Fibroblast of skin of scalp (primary cell): ENCODE measurements at regions not wholly inside any gene's neighbourhood (a gene's known extent, or its start where the extent isn't known, plus 50 kb on each side); places are given as distances from the start of the nearest gene placed in this dataset.

Source experiments
- DNase-seq: peaks from one replicate; pipeline ENCODE4 v3.0.0-alpha.2; 2013

- DNase-seq = peak; percentile 46
These were observed 101.9 kb downstream of the GAS2L3 start for GRCh38 chr12:100675432-100675831.

GRCh38 chr12:100681074-100681473, 107.6 kb downstream of the GAS2L3 start:
- DNase-seq = no peak

GRCh38 chr12:100682178-100682577, 108.7 kb downstream of the GAS2L3 start:
- DNase-seq = no peak

GRCh38 chr12:100687686-100688085, 106.9 kb upstream of the ANO4 start:
- DNase-seq = no peak

- DNase-seq = no peak
These were observed 106.1 kb upstream of the ANO4 start for GRCh38 chr12:100688451-100688864.

GRCh38 chr12:100692502-100692901, 102.1 kb upstream of the ANO4 start:
- no peak for DNase-seq

- DNase-seq = no peak
These were observed 96.1 kb upstream of the ANO4 start for GRCh38 chr12:100698518-100698917.

GRCh38 chr12:100699209-100699608, 95.4 kb upstream of the ANO4 start:
- DNase-seq = no peak

GRCh38 chr12:100703337-100703736, 91.2 kb upstream of the ANO4 start:
- DNase-seq = no peak

GRCh38 chr12:100703868-100704267, 90.7 kb upstream of the ANO4 start:
- no peak for DNase-seq

- peak; percentile 6 for DNase-seq
These were observed 88.5 kb upstream of the ANO4 start for GRCh38 chr12:100706033-100706432.

GRCh38 chr12:100708591-100708990, 86.0 kb upstream of the ANO4 start:
- DNase-seq = no peak

- DNase-seq = no peak
These were observed 78.3 kb upstream of the ANO4 start for GRCh38 chr12:100715976-100716944.

- peak; percentile 4 for DNase-seq
These were observed 77.4 kb upstream of the ANO4 start for GRCh38 chr12:100716945-100717732.

GRCh38 chr12:100717733-100718067, 76.9 kb upstream of the ANO4 start:
- DNase-seq = no peak

- DNase-seq = peak; percentile 6
These were observed 76.4 kb upstream of the ANO4 start for GRCh38 chr12:100718187-100718586.

- DNase-seq = no peak
These were observed 74.4 kb upstream of the ANO4 start for GRCh38 chr12:100720016-100720654.

- DNase-seq = no peak
These were observed 73.4 kb upstream of the ANO4 start for GRCh38 chr12:100721169-100721568.

- no peak for DNase-seq
These were observed 70.5 kb upstream of the ANO4 start for GRCh38 chr12:100724071-100724470.

- DNase-seq = peak; percentile 20
These were observed 60.6 kb upstream of the ANO4 start for GRCh38 chr12:100733817-100734593.

- DNase-seq = no peak
These were observed 57.4 kb upstream of the ANO4 start for GRCh38 chr12:100737168-100737567.

GRCh38 chr12:100738086-100738485, 56.5 kb upstream of the ANO4 start:
- DNase-seq = no peak
